WTC11 (cell line): ENCODE measurements at regions not wholly inside any gene's neighbourhood (a gene's known extent, or its start where the extent isn't known, plus 50 kb on each side); places are given as distances from the start of the nearest gene placed in this dataset.

Experiments
- ATAC-seq: fragments of 200-7000 bp; cut with Tn5 transposase; 2 replicates; pipeline ENCODE4 v1.10.0; 2021; ENCODE audit warnings: mild to moderate bottlenecking, moderate library complexity
- CTCF ChIA-PET: fragments of 300-600 bp; sonication (Branson Sonifier 250); formaldehyde crosslinking; loops from one replicate; lab custom pipeline; 2021; ENCODE audit warnings: antibody characterized with exemption; lab: Charles Lee
- POLR2A ChIA-PET: fragments of 350-600 bp; sonication (Branson Sonifier 250); formaldehyde crosslinking; loops from one replicate; lab custom pipeline; 2021; ENCODE audit warnings: antibody characterized with exemption; lab: Charles Lee
- DNase-seq: peaks from one replicate; pipeline ENCODE4 v3.0.0; 2021; ENCODE audit warnings: low spot score
- H3K27ac Mint-ChIP-seq: 2 replicates; pipeline ENCODE4 v1.8.0; 2021; ENCODE audit warnings: mixed read lengths
- H3K27me3 Mint-ChIP-seq: 2 replicates; pipeline ENCODE4 v1.8.0; 2021; ENCODE audit warnings: low read depth, mild to moderate bottlenecking, moderate library complexity, mixed read lengths
- H3K36me3 Mint-ChIP-seq: 2 replicates; pipeline ENCODE4 v1.8.0; 2021; ENCODE audit warnings: mixed read lengths
- H3K4me1 Mint-ChIP-seq: 2 replicates; pipeline ENCODE4 v1.8.0; 2022; ENCODE audit warnings: mixed read lengths
- H3K4me3 Mint-ChIP-seq: 2 replicates; pipeline ENCODE4 v1.8.0; 2021; ENCODE audit warnings: mild to moderate bottlenecking, moderate library complexity, mixed read lengths
- H3K9me3 Mint-ChIP-seq: 2 replicates; pipeline ENCODE4 v1.8.0; 2021; ENCODE audit warnings: mixed read lengths
- AFF4 ChIP-seq: sonication (generic); formaldehyde crosslinking; IDR thresholded peaks from 2 replicates; pipeline ENCODE4 v1.8.1; 2023; ENCODE audit warnings: mild to moderate bottlenecking, missing genetic modification reagents, borderline replicate concordance
- ARID4B ChIP-seq: sonication (generic); formaldehyde crosslinking; IDR thresholded peaks from 2 replicates; pipeline ENCODE4 v1.8.0; 2023; ENCODE audit warnings: missing genetic modification reagents, mild to moderate bottlenecking, borderline replicate concordance
- FOXJ3 ChIP-seq: sonication (generic); formaldehyde crosslinking; IDR thresholded peaks from 2 replicates; pipeline ENCODE4 v1.9.0; 2021; ENCODE audit warnings: missing genetic modification reagents, mild to moderate bottlenecking, borderline replicate concordance
- GABPB1 ChIP-seq: sonication (generic); formaldehyde crosslinking; IDR thresholded peaks from 2 replicates; pipeline ENCODE4 v1.8.1; 2023; ENCODE audit warnings: mild to moderate bottlenecking, missing genetic modification reagents
- JAZF1 ChIP-seq: fragments of 250-450 bp; sonication (Bioruptor Pico); IDR thresholded peaks from 2 replicates; pipeline ENCODE4 v1.9.0; 2021; ENCODE audit warnings: moderate library complexity, mild to moderate bottlenecking, inconsistent platforms
- NFE2L1 ChIP-seq: sonication (generic); formaldehyde crosslinking; IDR thresholded peaks from 2 replicates; pipeline ENCODE4 v1.8.1; 2023; ENCODE audit warnings: missing genetic modification reagents
- NR1H2 ChIP-seq: sonication (generic); formaldehyde crosslinking; IDR thresholded peaks from 2 replicates; pipeline ENCODE4 v1.9.0; 2021; ENCODE audit warnings: mild to moderate bottlenecking, moderate library complexity, missing genetic modification reagents
- PRDM15 ChIP-seq: sonication (generic); formaldehyde crosslinking; IDR thresholded peaks from 2 replicates; pipeline ENCODE4 v1.8.0; 2022; ENCODE audit warnings: missing genetic modification reagents
- RELA ChIP-seq: sonication (generic); formaldehyde crosslinking; IDR thresholded peaks from 2 replicates; pipeline ENCODE4 v1.8.1; 2022; ENCODE audit warnings: missing genetic modification reagents, mild to moderate bottlenecking, borderline replicate concordance
- SMAD3 ChIP-seq: sonication (generic); formaldehyde crosslinking; IDR thresholded peaks from 2 replicates; pipeline ENCODE4 v1.8.0; 2022; ENCODE audit warnings: missing genetic modification reagents, mild to moderate bottlenecking, borderline replicate concordance
- TCF7 ChIP-seq: sonication (generic); formaldehyde crosslinking; IDR thresholded peaks from 2 replicates; pipeline ENCODE4 v1.8.0; 2022; ENCODE audit warnings: mild to moderate bottlenecking, low read depth, missing genetic modification reagents, moderate library complexity
- ZBTB43 ChIP-seq: sonication (generic); formaldehyde crosslinking; IDR thresholded peaks from 2 replicates; pipeline ENCODE4 v1.8.1; 2023; ENCODE audit warnings: mild to moderate bottlenecking, missing genetic modification reagents
- ZNF121 ChIP-seq: sonication (generic); formaldehyde crosslinking; IDR thresholded peaks from 2 replicates; pipeline ENCODE4 v1.8.0; 2023; ENCODE audit warnings: missing genetic modification reagents
- ZNF317 ChIP-seq: sonication (generic); formaldehyde crosslinking; IDR thresholded peaks from 2 replicates; pipeline ENCODE4 v1.8.1; 2023; ENCODE audit warnings: low read depth, mild to moderate bottlenecking, moderate library complexity, missing genetic modification reagents, borderline replicate concordance
- ZNF423 ChIP-seq: fragments of 250-450 bp; sonication (Bioruptor Pico); IDR thresholded peaks from 2 replicates; pipeline ENCODE4 v2.1.2; 2022; ENCODE audit warnings: mild to moderate bottlenecking, moderate library complexity

GRCh38 chr2:84271977-84272376 is 187.1 kb downstream of the SUCLG1 start:
- DNase-seq = no peak
- CTCF ChIA-PET = interaction anchor here (1.4 kb wide), 1 partner anchor 10 kb away, joined by 3 read pairs; no protein-coding TSS in a partner anchor
- Mint-ChIP-seq H3K27ac (no peak overlapping the region), H3K27me3 (peaks cover 34% of the 10 kb centered on the region), H3K9me3 (peaks cover 6% of the 10 kb centered on the region)
- POLR2A ChIA-PET = no interaction called here
- TF ChIP-seq NFE2L1 = no peak
- TF ChIP-seq GABPB1 (CRISPR knock-in tag) = peak; percentile 18; the same call in 1 of the 2 replicates
- TF ChIP-seq, all 79 proteins: peak for 1
- no peak for ATAC-seq
- H3K4me3 Mint-ChIP-seq = no peak overlapping the region
- H3K4me1 Mint-ChIP-seq = no peaks in the 10 kb centered on the region
- no peaks in the 10 kb centered on the region for H3K36me3 Mint-ChIP-seq

- CTCF ChIA-PET = interaction anchor here (0.9 to 1.3 kb wide), 4 partner anchors 45 to 235 kb away, joined by 3 to 15 read pairs (median 3); no protein-coding TSS in a partner anchor
- no peak overlapping the region for H3K27ac Mint-ChIP-seq
- no peaks in the 10 kb centered on the region for H3K4me1 Mint-ChIP-seq
- POLR2A ChIA-PET = no interaction called here
- H3K9me3 Mint-ChIP-seq = peaks cover 28% of the 10 kb centered on the region
- ATAC-seq (peak; percentile 60; the same call in 1 of the 2 replicates), DNase-seq (no peak)
- H3K27me3 Mint-ChIP-seq = no peaks in the 10 kb centered on the region
- H3K36me3 Mint-ChIP-seq = peaks cover 18% of the 10 kb centered on the region
- no peak for TF ChIP-seq ZNF423 (CRISPR knock-in tag)
- TF ChIP-seq FOXJ3 (CRISPR knock-in tag) = no peak
- TF ChIP-seq TCF7 = no peak
- TF ChIP-seq NR1H2 (CRISPR knock-in tag) = no peak
- no peak for TF ChIP-seq SMAD3
- TF ChIP-seq ZNF121 = no peak
- TF ChIP-seq ARID4B = no peak
- TF ChIP-seq RELA = no peak
- TF ChIP-seq AFF4 = no peak
- TF ChIP-seq ZBTB43 (CRISPR knock-in tag) = no peak
- TF ChIP-seq ZNF317 (CRISPR knock-in tag) = no peak
- TF ChIP-seq JAZF1 (CRISPR knock-in tag) = no peak
- TF ChIP-seq PRDM15 (CRISPR knock-in tag) = no peak
- no peak overlapping the region for H3K4me3 Mint-ChIP-seq
These were observed 201.2 kb downstream of the SUCLG1 start for GRCh38 chr2:84257831-84258230.
